HEK293T (cell line): ENCODE measurements at regions not wholly inside any gene's neighbourhood (a gene's known extent, or its start where the extent isn't known, plus 50 kb on each side); places are given as distances from the start of the nearest gene placed in this dataset.

Source experiments
- BHLHE40 ChIP-seq: fragments of 450-650 bp; IDR thresholded peaks from 2 replicates; pipeline ENCODE4 v1.6.1; 2016; ENCODE audit warnings: mild to moderate bottlenecking, moderate library complexity, borderline replicate concordance
- ELF4 ChIP-seq: fragments of 450-650 bp; IDR thresholded peaks from 2 replicates; pipeline ENCODE4 v1.6.1; 2017; ENCODE audit warnings: antibody characterized with exemption
- FOXK2 ChIP-seq: fragments of 450-650 bp; IDR thresholded peaks from 2 replicates; pipeline ENCODE4 v1.6.1; 2016; ENCODE audit warnings: mild to moderate bottlenecking
- FOXM1 ChIP-seq: fragments of 450-650 bp; IDR thresholded peaks from 2 replicates; pipeline ENCODE4 v1.6.1; 2017; ENCODE audit warnings: mild to moderate bottlenecking, borderline replicate concordance
- SP1 ChIP-seq: fragments of 450-650 bp; IDR thresholded peaks from 2 replicates; pipeline ENCODE4 v1.6.1; 2017
- SUZ12 ChIP-seq: fragments of 450-650 bp; IDR thresholded peaks from 2 replicates; pipeline ENCODE4 v1.6.1; 2016; ENCODE audit warnings: mild to moderate bottlenecking
- TARDBP ChIP-seq: fragments of 450-650 bp; IDR thresholded peaks from 2 replicates; pipeline ENCODE4 v1.6.1; 2016
- ZNF384 ChIP-seq: fragments of 450-650 bp; IDR thresholded peaks from 2 replicates; pipeline ENCODE4 v1.6.1; 2016

DNA sequence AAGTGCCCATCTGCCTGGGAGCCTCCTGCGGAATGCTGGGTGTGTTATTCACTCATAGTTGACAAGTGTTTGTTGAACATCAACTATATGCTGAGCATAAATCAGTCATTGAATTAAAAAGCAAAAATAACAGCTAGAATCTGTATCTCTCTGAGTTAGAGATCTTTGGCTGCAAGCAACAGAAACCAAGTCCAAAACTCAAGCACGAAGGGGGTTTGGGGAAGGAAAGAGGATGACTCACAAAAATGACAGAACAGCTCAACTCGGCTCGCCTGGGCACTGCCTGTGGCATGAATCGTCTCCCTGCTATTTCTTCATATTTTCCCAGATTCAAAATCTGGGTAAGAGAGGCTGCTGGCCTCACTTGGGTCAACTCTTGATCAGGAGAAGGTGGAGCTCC lies 72.6 kb upstream of the NCOR2 start:
- TF ChIP-seq FOXK2 (no peak), BHLHE40 (no peak), ELF4 (no peak), SP1 (no peak), FOXM1 (no peak), TARDBP (no peak), SUZ12 (no peak), ZNF384 (no peak)
